Stimulated activated naive CD4-positive, alpha-beta T cell (primary cell): ENCODE measurements at regions not wholly inside any gene's neighbourhood (a gene's known extent, or its start where the extent isn't known, plus 50 kb on each side); places are given as distances from the start of the nearest gene placed in this dataset.

Experiments
- DNase-seq, 6 experiments: peaks; one replicate each; lab custom pipeline; 2025; lab: John Stamatoyannopoulos, UW

- DNase-seq = no peak
Observed at GRCh38 chr2:221283896-221284545, 288.1 kb downstream of the EPHA4 start.

GRCh38 chr2:221285148-221285547 lies 287.0 kb downstream of the EPHA4 start:
- no peak for DNase-seq

- DNase-seq = no peak
Observed at GRCh38 chr2:221286406-221286805, 285.7 kb downstream of the EPHA4 start.

- no peak for DNase-seq
Observed at GRCh38 chr2:221289389-221289788, 282.7 kb downstream of the EPHA4 start.

DNA sequence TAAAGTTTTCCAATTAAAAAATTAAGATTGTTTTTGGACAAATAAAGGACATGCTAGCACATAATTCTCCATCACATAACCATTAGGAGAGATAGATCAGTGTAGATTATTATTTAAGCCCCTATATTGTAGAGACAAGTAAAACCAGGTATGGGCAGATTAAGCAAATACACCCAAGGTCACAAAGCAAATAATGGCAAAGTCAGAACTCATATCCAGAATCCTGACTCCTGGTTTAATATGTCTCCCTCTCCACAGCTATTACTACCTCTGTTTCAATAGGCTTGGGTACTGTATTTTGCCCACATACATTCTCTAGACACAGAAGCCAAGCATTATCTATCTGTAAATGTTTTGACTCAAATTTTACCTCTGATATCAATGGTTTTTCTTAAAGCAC lies 282.3 kb downstream of the EPHA4 start:
- DNase-seq = no peak

DNA sequence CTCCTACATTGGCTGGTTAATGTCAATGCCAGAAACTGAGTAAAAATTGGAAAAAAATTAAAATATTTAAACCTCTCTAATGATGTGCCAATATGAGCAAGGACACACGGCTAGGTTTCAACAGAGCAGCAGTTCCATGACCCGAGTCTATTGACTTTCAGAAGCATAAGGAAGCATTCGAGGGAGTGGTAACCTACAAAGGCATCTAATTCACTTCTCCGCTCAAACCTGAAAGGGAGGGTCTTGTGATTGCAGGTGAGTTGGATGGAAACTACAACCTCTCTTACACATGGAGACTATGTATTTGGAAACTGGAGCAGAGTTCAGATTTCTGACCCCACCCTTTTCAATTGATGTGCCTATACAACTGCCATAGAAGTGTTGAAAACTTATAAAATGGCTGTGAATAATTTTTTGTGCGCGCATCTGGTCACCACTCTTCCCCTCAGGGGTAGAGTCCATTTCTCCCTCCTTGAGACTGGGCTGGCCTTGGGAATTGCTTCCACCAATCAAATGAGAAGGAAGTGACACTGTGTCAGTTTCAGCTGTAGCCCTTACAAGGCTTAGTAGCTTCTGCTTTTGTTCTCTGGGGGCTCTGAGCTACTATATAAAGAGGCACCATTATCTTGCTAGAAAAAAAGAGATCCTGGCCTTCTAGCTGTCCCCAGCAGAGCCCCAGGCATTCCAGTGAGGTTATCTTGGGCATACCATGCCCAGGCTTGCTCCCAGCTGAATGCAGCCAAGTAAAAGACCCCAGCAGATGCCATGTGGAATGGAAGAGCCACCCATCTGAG lies 278.0 kb downstream of the EPHA4 start:
- DNase-seq = no peak

DNA sequence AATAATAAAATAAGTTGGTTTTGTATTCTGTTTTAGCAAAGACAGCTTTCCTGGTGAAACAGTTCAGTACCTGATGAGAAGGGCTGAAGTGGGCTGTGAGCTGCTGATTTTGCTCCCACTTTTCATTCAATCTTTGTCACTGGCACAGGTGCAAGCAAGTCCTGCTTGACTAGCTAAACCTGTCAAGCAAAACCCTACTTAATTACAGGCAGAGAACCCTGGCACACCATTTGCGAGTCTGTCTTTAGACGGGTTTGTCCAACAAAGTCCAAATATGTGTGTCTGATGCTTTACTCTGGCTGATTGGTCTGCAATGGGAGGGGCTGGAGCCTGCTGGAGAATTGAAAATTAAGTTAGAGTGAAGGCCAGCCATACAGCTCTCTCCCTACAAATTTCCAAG lies 267.2 kb downstream of the EPHA4 start:
- no peak for DNase-seq

DNA sequence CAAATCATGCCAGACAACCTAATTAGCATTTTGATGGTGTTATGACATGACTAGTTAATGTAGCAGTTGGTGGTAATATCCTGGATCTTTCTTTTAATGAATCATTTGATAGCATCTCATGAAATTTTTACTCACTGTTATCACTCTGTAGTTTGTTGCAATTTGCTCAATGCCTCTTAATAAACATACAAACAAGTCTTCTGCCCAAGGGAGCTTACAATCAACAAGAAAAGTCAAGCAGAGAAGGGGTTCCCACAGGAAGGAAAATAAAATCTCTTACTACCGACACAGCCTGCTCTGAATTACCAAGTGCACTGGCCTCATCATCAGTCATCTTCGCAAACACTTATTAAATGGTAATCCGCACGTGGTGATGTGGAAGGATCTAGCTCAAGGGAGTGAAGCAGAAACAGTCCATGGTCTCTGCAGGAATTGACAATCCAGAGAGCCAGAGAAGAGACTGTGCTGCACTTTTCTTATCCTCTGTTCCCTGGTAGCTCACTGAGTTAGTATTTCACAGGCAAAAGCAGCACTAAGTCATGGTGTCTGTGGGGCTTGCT lies 263.5 kb downstream of the EPHA4 start:
- DNase-seq = no peak

- DNase-seq = no peak
Observed at GRCh38 chr2:221309892-221310583, 262.1 kb downstream of the EPHA4 start.

DNA sequence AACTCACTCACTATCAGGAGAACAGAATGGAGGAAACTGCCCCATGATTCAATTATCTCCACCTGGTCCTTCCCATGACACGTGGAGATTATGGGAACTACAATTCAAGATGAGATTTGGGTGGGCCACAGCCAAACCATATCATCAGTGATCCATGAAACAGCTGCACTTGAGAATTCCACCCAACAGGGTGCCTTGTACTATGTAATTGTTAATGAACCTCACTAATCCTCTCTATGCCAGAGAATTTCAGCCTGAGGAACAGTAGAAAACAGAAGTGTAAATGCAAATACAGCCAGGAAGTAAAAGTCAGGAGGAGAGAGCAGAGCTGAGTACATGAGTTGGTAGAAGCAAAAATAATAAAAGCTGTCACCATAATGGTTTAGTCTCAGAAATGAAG lies 261.4 kb downstream of the EPHA4 start:
- no peak for DNase-seq

DNA sequence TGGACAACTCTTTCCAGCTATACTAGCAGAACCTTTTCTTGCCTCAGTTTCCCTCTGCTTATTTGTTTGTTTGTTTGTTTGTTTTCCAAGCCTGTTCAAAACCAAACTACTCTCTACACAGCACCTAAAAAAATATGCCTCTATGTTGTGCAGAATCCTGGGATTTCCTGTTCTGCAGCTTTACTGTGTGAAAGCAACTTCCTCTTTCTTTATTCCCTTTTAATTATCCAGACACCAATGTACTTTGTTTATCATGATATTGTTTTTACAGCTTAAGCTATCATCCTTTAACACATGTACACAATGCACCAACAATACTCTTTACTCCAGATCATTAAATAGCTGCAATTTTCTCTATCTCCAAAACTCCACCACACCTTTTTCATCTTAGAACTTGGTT lies 259.5 kb downstream of the EPHA4 start:
- DNase-seq = no peak

- no peak for DNase-seq
Observed at GRCh38 chr2:221314786-221315185, 257.3 kb downstream of the EPHA4 start.

GRCh38 chr2:221318376-221319130 lies 253.6 kb downstream of the EPHA4 start:
- no peak for DNase-seq

GRCh38 chr2:221322741-221323140 lies 249.4 kb downstream of the EPHA4 start:
- no peak for DNase-seq

- DNase-seq = no peak
Observed at GRCh38 chr2:221323513-221323912, 248.6 kb downstream of the EPHA4 start.

DNA sequence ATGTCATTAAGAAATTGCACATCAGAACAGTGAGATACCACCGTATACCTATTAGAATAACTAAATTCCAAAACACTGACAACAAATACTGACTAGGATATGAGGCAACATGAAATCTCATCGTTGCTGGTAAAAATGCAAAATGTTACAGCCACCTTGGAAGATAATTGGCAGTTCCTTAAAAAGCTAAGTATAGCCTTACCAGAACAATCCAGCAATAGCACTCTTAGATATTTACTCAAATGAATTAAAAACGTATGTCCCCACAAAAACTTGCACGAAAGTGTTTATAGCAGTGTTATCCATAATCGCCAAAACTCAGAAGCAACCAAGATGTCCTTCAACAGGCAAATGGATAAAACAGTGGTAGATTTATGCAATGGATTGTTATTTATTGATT lies 241.7 kb downstream of the EPHA4 start:
- no peak for DNase-seq

GRCh38 chr2:221334481-221335218 lies 237.5 kb downstream of the EPHA4 start:
- no peak for DNase-seq

GRCh38 chr2:221335219-221335752 lies 236.8 kb downstream of the EPHA4 start:
- no peak for DNase-seq

GRCh38 chr2:221336967-221337366 lies 235.1 kb downstream of the EPHA4 start:
- DNase-seq = no peak

- no peak for DNase-seq
Observed at GRCh38 chr2:221337957-221338685, 234.0 kb downstream of the EPHA4 start.
